GM19438 (cell line): ENCODE measurements at regions not wholly inside any gene's neighbourhood (a gene's known extent, or its start where the extent isn't known, plus 50 kb on each side); places are given as distances from the start of the nearest gene placed in this dataset.
"Not testable (repeated sequence)": the region's sequence is repeated elsewhere in the genome, so short reads cannot be mapped to it uniquely, and the experiment has no call there.

ENCODE experiments used
- ATAC-seq: cut with Tn5 transposase; IDR thresholded peaks from one replicate; pipeline ENCODE4 v1.9.1; 2021; ENCODE audit warnings: low read depth; ENCODE audit not compliant: unreplicated experiment

GRCh38 chr10:55200020-55200419 is 399.0 kb upstream of the PCDH15 start:
- ATAC-seq: no peak

- no peak for ATAC-seq
Measured at GRCh38 chr10:55191236-55191860, 390.3 kb upstream of the PCDH15 start.

- no peak for ATAC-seq
Measured at GRCh38 chr10:55183993-55184392, 383.0 kb upstream of the PCDH15 start.

- ATAC-seq: no peak
Measured at GRCh38 chr10:55180357-55180756, 379.3 kb upstream of the PCDH15 start.

- ATAC-seq: no peak
Measured at GRCh38 chr10:55174419-55174818, 373.4 kb upstream of the PCDH15 start.

- ATAC-seq: no peak
Measured at GRCh38 chr10:55169493-55169892, 368.5 kb upstream of the PCDH15 start.

- no peak for ATAC-seq
Measured at GRCh38 chr10:55168343-55168742, 367.3 kb upstream of the PCDH15 start.

- no peak for ATAC-seq
Measured at GRCh38 chr10:55163388-55163979, 362.5 kb upstream of the PCDH15 start.

- ATAC-seq: not testable (repeated sequence)
Measured at GRCh38 chr10:55162321-55162720, 361.3 kb upstream of the PCDH15 start.

- no peak for ATAC-seq
Measured at GRCh38 chr10:55160655-55161283, 359.7 kb upstream of the PCDH15 start.

GRCh38 chr10:55158633-55159032 is 357.6 kb upstream of the PCDH15 start:
- ATAC-seq: no peak

GRCh38 chr10:55146032-55146431 is 345.0 kb upstream of the PCDH15 start:
- no peak for ATAC-seq

GRCh38 chr10:55144001-55144400 is 343.0 kb upstream of the PCDH15 start:
- ATAC-seq: no peak

GRCh38 chr10:55141892-55142291 is 340.9 kb upstream of the PCDH15 start:
- no peak for ATAC-seq

GRCh38 chr10:55137063-55137462 is 336.0 kb upstream of the PCDH15 start:
- no peak for ATAC-seq

- no peak for ATAC-seq
Measured at GRCh38 chr10:55104738-55105137, 303.7 kb upstream of the PCDH15 start.

- no peak for ATAC-seq
Measured at GRCh38 chr10:55098452-55098851, 297.4 kb upstream of the PCDH15 start.

GRCh38 chr10:55091691-55092328 is 290.8 kb upstream of the PCDH15 start:
- no peak for ATAC-seq

GRCh38 chr10:55078121-55078520 is 277.1 kb upstream of the PCDH15 start:
- no peak for ATAC-seq

- ATAC-seq: no peak
Measured at GRCh38 chr10:55065185-55065584, 264.2 kb upstream of the PCDH15 start.

- no peak for ATAC-seq
Measured at GRCh38 chr10:55063811-55064210, 262.8 kb upstream of the PCDH15 start.

GRCh38 chr10:55062349-55062748 is 261.3 kb upstream of the PCDH15 start:
- no peak for ATAC-seq
